GM19452 (cell line): ENCODE measurements at regions not wholly inside any gene's neighbourhood (a gene's known extent, or its start where the extent isn't known, plus 50 kb on each side); places are given as distances from the start of the nearest gene placed in this dataset.
"Not testable (repeated sequence)": the region's sequence is repeated elsewhere in the genome, so short reads cannot be mapped to it uniquely, and the experiment has no call there.

Source experiments
- ATAC-seq: cut with Tn5 transposase; IDR thresholded peaks from one replicate; pipeline ENCODE4 v1.9.1; 2021; ENCODE audit not compliant: unreplicated experiment

DNA sequence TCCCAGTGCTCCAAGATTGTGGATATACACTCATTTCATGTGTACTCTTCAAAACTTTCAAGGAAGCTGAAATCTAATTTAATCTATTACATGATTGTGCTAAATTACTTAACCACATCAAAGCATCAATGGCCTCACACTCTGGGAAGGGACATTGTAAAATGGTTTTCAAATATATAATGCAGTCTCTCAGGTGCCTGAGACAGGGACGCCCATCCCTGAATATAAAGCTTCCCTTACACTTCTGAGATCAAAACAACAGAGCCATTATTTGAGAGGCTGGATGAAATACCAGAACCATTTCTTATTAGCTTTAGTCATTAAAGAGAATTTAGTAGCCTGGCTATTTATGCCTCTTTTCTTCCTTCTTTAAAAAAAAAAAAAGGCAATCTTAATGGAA is 259.2 kb upstream of the NFIA start:
- ATAC-seq: no peak

DNA sequence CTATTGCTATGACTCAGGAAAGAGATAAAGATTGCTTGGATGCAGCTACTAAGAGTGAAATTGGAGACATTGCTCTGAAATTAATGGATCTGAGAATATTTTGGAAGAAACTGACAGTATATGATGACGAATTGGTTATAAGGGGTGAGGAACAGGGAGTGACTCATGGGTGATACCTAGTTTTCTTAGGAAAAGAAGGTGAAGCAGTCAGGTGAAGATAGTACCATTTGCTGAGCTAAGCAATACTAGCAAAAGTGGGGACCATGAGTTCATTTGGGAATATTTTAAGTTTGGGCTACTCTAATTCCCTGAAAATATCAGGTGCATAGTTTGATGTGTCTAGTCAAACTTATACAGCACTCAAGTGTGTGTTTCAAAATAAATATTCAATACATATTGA is 260.1 kb upstream of the NFIA start:
- ATAC-seq: no peak

DNA sequence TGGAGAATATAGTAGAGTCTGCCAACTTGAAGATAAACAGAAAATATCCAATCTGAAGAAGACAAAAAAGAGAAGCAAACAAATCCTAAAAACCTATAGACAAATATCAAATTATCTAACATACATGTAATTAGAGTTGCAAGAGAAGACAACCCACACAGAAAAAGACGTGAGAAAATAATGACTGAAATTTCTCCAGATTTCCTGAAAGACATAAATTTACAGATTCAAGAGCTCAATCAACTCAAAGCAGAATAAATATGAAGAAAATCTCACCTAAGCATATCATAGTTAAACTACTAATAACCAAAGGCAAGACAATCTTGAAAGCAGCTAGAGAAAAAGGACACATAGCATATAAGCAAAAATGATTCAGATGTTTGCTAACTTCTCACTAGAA is 261.2 kb upstream of the NFIA start:
- ATAC-seq: no peak

DNA sequence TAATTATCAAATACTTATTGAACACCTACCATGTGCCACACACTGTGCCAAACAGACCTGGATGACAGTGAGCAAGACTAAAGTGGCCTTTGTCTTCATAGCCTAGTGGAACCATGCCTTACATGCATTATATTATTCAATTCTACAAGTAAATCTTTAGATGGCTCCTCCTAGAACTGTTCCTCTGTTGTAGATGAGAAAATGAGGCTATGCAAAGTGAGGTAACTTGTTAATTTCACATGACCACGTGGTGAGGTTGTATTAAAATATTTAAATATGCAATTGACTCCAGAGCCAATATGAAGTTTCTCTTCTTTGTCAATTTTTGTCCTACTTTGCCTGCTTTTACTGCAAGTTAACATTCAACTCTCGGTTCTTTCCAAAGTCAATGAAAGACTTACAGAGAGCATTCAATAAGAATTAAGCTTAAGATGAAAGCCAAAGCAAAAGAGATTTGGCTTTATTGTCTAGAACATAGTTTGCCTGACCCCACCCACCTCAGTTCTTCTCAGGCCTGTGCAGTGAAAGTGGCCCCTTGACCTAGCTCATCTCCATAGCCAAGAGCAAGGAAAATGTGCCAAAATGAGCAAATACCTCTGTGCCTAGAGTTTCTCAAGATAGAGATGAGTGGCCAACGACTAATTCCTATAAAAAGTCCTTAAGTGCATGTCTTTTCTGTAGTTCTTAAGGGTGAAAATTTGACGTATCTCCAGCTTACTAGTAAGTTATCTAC is 263.2 kb upstream of the NFIA start:
- ATAC-seq: no peak

DNA sequence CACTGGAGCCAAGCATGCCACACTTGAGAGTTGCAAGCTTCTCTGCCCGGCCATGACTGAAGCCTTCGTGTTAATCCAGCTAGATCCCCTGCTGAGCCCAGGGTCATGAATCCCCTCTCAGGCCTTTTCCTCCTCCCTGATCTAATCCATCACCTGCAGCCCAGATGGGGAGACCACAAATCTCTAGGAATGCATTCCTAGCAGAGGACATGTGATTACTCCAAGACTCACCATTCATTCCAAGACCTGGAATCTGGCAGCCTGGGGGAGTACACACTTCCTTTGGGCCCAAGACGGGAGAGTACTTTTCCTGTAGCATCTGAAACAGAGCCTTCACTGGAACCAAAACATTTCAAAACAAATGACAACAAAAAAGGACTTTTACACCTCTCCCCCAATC is 269.3 kb upstream of the NFIA start:
- ATAC-seq: no peak

DNA sequence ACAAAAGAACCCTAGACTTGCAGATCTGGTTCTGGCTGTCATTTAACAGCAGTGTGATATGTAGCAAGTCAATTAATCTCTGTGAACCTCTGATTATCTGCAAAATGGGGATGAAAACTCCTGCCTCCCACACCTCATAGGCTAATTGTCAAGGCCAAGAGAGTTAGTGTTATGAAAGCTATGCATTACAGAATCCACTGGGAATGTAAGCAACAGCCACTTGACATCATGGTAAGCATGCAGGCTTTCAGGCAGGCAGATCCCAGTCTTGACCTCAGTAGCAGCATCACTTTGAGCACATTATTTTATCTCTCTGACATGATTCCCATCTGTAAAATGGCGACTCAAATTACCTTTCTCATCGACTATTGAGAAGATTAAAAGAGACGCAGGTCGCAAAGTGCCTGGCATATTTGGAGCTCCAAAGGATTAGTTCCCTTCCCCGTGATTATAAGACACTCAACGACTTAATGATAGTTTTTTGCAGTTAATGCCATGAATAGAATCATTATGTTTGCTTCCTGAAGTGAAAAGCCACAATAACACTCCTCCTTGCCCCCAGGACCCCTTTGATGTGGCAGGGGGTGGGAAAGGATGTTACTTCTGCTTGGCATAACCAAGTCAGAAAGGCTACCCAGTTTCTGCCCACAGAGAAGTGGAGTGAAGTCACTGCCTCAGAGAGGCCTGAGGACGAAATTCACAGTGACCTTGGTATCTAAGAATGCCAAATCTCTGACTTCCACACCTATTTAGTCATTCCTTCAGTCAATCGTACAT is 273.0 kb upstream of the NFIA start:
- ATAC-seq: no peak

DNA sequence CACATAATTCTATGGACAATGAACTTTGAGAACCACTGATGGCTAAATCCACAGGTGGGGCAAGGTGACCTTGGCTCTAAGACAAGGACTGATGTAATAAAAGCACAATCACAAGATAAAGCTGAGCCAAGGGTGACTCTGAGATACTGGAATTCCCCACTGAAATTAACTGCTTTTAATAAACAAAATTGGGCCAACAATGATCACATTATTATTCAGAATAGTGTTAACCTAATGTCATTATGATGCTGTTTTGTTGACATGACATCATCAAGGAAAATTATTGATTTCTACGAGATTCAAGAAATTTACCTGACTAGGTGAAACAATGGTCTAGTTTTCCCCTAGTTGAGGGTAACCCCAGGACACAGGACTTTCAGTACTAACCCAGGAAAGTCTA is 273.7 kb upstream of the NFIA start:
- ATAC-seq: no peak

DNA sequence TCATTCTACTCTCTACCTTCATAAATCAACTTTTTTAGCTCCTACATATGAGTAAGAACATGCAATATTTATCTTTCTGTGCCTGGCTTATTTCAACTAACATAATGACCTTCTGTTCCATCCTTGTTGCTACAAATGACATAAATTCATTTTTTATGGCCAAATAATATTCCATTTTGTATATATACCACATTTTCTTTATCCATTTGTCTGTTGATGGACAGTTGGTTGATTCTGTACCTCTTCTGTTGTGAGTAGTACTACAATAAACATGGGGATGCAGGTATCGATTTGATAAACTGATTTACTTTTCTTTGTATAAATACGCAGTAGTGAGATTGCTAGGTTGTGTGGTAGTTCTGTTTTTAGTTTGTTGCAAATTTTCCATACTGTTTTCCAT is 279.5 kb upstream of the NFIA start:
- no peak for ATAC-seq

DNA sequence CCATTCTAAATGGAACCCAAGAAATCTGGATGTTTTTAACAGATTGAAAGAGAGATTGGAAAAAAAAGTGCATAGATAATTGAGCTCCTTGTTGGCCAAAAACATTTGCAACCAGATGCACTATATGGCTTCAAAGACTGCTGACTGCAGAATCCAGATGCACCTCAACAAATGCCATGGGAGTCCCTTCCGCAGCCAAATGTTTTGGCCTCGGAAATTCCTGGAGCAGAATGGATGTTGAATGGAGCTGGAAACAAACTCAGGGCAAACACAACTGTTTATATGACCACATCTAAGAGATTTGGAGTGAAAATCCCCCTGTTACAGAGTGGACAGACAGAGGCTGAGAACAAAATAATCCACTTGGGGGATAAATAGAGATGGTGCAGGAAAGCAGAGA is 285.0 kb upstream of the NFIA start:
- no peak for ATAC-seq

DNA sequence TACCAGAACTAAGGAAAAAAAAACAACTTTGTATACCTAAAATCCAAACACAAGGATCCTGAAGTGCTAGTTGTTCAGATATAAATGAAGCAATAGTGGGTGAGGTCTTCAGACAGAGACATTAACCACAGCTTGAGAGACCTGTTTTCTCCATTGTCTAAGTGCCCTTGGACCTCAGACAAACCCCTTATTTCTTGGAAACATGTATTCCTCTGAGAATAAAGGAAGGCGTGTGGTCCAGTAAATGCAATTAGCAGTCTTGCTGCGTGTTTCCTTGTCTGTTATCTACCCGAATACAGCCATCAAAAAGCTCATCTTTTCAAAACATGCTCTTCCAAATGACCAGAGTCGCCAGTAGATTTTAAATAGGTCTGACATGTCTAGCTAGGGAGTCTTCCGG is 291.1 kb upstream of the NFIA start:
- no peak for ATAC-seq

DNA sequence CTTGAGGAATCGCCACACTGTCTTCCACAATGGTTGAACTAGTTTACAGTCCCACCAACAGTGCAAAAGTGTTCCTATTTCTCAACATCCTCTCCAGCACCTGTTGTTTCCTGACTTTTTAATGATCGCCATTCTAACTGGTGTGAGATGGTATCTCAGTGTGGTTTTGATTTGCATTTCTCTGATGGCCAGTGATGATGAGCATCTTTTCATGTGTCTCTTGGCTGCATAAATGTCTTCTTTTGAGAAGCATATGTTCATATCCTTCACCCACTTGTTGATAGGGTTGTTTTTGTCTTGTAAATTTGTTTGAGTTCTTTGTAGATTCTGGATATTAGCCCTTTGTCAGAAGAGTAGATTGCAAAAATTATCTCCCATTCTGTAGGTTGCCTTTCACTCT is 309.3 kb upstream of the NFIA start:
- ATAC-seq: not testable (repeated sequence)

DNA sequence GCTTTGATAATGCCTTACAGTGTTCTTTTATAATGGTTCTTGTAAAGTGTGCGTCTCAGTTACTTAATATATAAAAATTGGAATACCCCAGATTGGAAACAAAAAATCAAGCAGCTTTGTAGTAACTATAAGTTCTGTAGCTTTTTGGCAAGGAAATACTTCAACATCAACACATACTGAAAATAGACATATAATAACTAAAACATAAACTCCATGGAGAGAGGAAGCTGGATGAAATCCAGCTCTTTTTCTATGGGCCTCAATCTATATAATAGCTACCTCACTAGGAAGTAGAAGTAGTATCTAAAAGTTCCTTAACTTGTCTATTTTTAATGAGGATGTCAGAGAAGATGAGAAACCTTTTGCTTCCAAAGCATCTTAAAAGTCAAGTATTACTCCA is 313.3 kb upstream of the NFIA start:
- no peak for ATAC-seq

DNA sequence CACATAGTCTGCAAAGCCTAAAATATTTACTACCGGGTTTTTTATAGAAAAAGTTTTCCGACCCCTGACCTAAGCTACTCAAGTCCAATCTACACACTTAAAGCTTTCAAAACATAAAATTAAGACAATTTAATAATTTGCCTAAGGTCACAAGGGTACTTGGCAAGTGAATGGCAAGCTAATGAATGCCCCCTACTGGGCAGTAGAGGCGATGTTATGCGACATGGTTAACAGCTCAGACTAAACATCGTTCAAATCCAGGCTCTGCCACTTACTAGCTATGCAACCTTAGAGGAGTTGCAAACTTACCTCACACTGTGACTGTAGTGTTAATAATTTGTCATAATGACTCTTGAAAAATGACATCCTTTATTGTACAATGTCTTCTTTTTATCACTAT is 317.2 kb upstream of the NFIA start:
- ATAC-seq: no peak

DNA sequence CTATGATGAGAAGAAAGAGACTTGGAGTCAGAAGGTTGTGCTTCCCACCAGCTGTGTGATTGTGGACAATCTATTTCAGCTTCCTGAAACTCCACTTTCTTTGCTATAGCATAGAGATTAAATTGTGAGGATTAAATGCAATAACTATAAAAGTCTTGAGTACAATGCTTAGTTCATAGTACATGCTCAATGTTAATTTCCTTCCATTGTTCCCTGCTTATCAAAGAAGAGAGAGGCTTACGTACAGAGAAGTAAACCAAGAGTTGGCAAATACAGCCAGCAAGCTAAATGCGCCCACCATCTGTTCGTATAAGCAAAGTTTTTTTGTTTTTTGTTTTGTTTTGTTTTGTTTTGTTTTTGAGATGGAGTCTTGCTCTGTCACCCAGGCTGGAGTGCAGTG is 317.9 kb upstream of the NFIA start:
- ATAC-seq: no peak

DNA sequence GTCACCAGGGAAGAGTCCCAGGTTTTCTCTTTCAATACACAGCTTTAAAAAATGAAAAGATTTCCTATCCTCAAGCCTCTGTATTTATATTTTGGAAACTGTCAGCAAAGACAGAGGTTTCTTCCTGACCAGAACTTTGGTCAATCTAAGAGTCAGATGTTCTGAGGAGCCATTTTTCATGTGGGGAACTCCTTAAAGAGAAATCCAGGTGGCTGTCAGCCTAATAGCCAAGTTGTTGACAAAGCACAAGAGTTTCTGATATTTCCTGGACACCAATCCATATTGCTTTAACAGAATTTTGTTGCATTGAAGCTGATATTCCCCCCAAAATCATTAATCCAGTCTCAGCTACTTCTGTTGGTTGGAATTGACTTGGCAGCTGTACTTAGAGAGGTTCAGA is 318.6 kb upstream of the NFIA start:
- ATAC-seq: no peak

DNA sequence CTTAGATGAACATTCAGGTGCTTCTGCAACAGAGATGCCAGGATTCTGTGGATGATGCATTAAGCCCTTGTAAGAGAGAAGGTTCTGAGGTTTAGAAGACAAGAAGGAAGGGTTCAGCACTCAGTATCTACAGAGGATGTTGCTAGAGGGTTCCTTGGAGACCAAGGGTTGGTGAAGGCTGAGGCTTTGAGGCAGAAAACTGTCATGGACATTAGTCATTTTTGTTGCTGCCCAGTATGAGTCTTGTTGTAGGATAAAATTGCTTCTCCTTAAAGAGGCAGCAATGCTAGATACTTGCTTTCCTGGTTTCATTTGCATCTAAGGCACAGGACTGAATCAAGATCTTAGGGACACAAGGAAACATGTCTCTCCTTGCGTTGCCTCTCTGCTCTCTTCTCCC is 319.4 kb upstream of the NFIA start:
- ATAC-seq: no peak

DNA sequence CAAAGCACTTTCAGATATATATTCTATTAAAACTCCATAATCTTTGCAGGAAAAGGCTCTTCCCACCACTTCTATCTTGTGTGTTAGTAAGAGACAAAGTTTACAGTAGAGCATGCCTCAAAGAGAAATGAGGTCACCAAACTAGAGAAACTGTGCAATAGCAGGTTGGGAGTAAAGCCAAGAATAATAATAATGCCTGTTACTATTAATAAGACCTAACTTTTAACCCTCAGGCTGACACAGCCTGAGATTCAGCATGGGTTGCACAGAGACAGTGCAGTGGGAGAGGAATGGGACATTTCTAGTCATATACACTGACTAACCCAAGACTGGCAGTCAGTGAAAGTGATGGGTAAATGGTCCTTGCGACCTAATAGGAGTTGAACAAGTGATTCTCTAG is 320.2 kb upstream of the NFIA start:
- no peak for ATAC-seq

DNA sequence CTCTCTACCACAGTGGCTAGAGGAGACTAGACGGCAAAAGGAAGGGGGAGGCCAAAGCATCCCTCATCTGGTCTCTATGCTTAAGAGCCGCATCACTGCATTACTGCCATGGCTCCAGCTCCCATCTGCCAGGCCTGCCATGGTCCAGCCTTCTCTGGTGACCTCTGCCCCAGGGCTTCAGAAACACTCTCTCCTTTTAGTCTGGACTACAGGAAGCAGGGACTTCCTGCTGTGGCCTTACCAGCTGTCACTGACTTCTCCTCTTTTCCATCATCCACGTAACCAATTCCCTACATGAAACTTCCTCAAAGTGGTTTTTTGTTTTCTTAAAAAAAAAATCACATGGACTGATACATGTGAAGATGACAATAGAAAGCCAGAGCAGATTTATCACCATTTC is 323.1 kb upstream of the NFIA start:
- no peak for ATAC-seq

DNA sequence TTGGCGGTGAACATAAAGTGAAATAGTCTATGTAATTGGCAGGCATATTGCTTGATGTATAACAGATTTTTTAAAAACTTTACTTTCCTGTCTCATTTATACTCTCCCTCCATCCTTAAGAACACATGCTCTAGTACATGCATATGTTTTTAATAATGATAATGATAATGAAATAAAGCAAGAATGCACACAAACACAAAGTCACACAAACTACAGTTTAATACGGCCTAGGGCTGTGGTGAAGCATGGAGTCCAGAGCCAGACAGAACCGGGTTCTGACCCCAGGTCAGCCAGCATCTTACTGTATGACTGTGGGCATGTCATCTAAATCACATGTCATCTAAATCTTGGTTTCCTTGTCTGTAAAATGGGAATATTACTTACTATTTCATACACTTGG is 324.9 kb upstream of the NFIA start:
- ATAC-seq: no peak

DNA sequence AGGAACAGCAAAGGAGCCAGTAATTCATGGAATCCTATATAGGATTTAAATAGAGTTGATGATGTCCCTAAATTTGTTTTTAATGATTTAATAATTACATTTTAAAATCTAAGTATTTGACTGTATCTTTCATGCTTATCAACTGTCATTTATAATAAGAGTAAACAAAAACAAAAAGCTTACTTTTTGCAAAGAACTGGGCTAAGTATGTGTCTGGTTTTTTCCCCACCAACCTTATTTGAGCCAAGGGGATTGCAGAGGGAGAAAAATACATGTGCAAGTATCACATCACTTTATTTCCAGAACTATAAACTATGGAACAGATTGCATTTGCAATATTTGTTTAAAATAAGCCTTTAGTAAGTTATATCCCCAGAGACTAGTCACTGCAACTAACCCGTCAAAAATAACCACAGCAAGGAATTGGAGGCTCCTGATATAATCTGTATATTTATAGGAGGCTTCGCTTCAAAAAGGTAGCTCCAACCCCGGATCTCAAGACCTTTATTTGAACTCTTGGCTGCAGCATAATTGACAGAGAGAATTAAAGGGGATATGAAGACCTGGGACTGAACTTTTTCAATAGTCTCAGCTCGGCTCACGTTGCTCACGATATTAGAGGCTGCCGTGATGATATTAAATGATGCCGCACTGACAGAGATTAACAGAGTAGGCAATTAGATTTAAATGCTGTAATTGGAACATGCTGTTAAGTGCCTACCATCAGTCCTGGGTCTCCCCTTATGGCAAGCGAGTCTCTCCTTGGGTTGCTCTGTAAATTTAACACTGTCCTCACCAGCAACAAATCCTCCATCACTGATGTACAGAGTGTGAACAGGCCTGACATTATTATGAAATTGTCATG is 329.1 kb upstream of the NFIA start:
- ATAC-seq: no peak

DNA sequence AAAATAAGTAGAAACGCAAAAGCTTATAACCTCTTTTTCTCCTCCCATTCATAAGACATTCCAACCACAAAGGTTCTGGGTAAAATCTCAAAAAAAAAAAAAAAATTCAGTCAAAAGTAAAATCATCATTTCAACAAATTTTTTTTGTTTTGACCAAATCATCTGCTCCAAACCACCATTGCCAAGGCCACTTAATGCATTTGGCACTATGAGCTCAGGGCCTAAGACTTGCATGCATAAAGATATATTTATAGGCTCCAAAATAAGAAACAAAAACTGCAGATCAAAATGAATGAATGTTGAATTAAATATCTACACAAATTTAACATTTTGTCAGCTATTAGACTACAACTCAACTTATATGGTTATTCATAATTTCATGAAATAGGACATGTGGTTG is 331.1 kb upstream of the NFIA start:
- no peak for ATAC-seq

DNA sequence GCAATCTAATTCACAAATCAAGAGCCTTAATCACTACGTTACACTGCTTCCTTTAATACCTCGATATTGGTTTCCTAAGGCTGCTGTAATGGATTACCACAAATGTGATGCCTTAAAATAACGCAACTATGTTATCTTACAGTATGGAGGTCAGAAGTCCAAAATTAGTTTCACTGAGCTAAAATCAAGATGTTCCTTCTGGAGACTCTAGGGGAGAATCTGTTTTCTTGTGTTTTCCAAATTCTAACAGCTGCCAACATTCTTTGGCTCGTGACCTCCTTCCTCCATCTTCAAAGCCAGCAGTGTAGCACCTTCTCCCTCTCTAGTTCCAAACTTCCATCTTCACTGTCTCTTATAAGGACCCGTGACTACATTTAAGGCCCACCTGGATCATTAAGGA is 335.0 kb upstream of the NFIA start:
- no peak for ATAC-seq
